A673 (cell line): ENCODE measurements at regions not wholly inside any gene's neighbourhood (a gene's known extent, or its start where the extent isn't known, plus 50 kb on each side); places are given as distances from the start of the nearest gene placed in this dataset.

ENCODE experiments used
- BruUV-seq: library from RNA; stranded (reverse); fragments of 400-500 nt; replicated peaks from 2 replicates; lab custom pipeline; 2021; lab: Mats Ljungman, UMichigan
- CTCF ChIA-PET: fragments of 300-600 bp; sonication (Branson Sonifier 250); formaldehyde crosslinking; loops from one replicate; lab custom pipeline; 2022; ENCODE audit warnings: antibody characterized with exemption; lab: Charles Lee
- POLR2A ChIA-PET: fragments of 300-600 bp; sonication (Branson Sonifier 250); formaldehyde crosslinking; loops from one replicate; lab custom pipeline; 2022; ENCODE audit warnings: antibody characterized with exemption; ENCODE audit not compliant: low non-redundant PET; lab: Charles Lee
- DNase-seq: peaks from one replicate; pipeline ENCODE4 v3.0.0-alpha.2; 2015; ENCODE audit warnings: low spot score
- H3K27ac ChIP-seq: fragments of 200-600 bp; sonication (generic); 2 replicates; pipeline ENCODE4 v1.5.1; 2016; ENCODE audit warnings: mixed run types, low read depth, mild to moderate bottlenecking, mixed read lengths, antibody characterized with exemption, low read length; ENCODE audit not compliant: poor library complexity, severe bottlenecking
- H3K27me3 ChIP-seq: fragments of 200-600 bp; sonication (generic); replicated peaks from 2 replicates; pipeline ENCODE4 v1.6.1; 2017; ENCODE audit warnings: mixed run types, low read depth, mild to moderate bottlenecking, mixed read lengths, antibody characterized with exemption, low read length; ENCODE audit not compliant: insufficient read depth, poor library complexity
- H3K36me3 ChIP-seq: fragments of 200-600 bp; sonication (generic); 2 replicates; pipeline ENCODE4 v1.6.1; 2016; ENCODE audit warnings: mixed run types, mild to moderate bottlenecking, mixed read lengths, antibody characterized with exemption, low read length; ENCODE audit not compliant: insufficient read depth, poor library complexity, severe bottlenecking
- H3K4me1 ChIP-seq: fragments of 200-600 bp; sonication (generic); 2 replicates; pipeline ENCODE4 v1.6.1; 2017; ENCODE audit warnings: mixed run types, mild to moderate bottlenecking, mixed read lengths, antibody characterized with exemption, low read length; ENCODE audit not compliant: insufficient read depth, poor library complexity, severe bottlenecking
- H3K4me3 ChIP-seq: fragments of 200-600 bp; sonication (generic); 2 replicates; pipeline ENCODE4 v1.5.1; 2016; ENCODE audit warnings: low read depth, mixed run types, mild to moderate bottlenecking, mixed read lengths, low read length; ENCODE audit not compliant: poor library complexity, severe bottlenecking
- H3K9me3 ChIP-seq: fragments of 200-600 bp; sonication (generic); 2 replicates; pipeline ENCODE4 v1.6.1; 2016; ENCODE audit warnings: mixed run types, low read depth, mild to moderate bottlenecking, mixed read lengths, antibody characterized with exemption, low read length; ENCODE audit not compliant: poor library complexity, severe bottlenecking
- CTCF ChIP-seq: fragments of 300-800, 200-600 bp; sonication (generic); conservative IDR thresholded peaks from 2 replicates; pipeline ENCODE4 v1.5.1; 2017; ENCODE audit warnings: low read depth, mild to moderate bottlenecking, antibody characterized with exemption, low read length, moderate library complexity, mixed read lengths
- EZH2 ChIP-seq: fragments of 200-600 bp; sonication (generic); IDR thresholded peaks from 2 replicates; pipeline ENCODE4 v1.6.1; 2017; ENCODE audit warnings: borderline replicate concordance, low read depth, mild to moderate bottlenecking, mixed read lengths, antibody characterized with exemption, low read length; ENCODE audit not compliant: poor library complexity, severe bottlenecking
- intact Hi-C: fragments of 100-400 bp; cut with micrococcal nuclease; formaldehyde crosslinking; loops from one replicate; pipeline ENCODE4 v1.10.0; 2022; ENCODE audit not compliant: unreplicated experiment

- CTCF ChIA-PET = no interaction called here
- intact Hi-C loops = no loop called here
- Histone ChIP-seq H3K4me3 (no peak overlapping the region), H3K4me1 (no peaks in the 10 kb centered on the region), H3K27me3 (peaks cover 8% of the 10 kb centered on the region), H3K9me3 (no peaks in the 10 kb centered on the region), H3K27ac (no peak overlapping the region), H3K36me3 (no peaks in the 10 kb centered on the region)
- no peak for DNase-seq
- no TSS peak for BruUV-seq
- POLR2A ChIA-PET = no interaction called here
- TF ChIP-seq CTCF (no peak), EZH2 (no peak)
Measured at GRCh38 chr15:60128710-60129109, 124.6 kb downstream of the FOXB1 start.

GRCh38 chr15:60130398-60130797 lies 126.3 kb downstream of the FOXB1 start:
- H3K4me1 ChIP-seq = no peaks in the 10 kb centered on the region
- no peak overlapping the region for H3K4me3 ChIP-seq
- peaks cover 14% of the 10 kb centered on the region for H3K27me3 ChIP-seq
- no peak overlapping the region for H3K27ac ChIP-seq
- ChIA-PET CTCF (no interaction called here), POLR2A (no interaction called here)
- no peak for DNase-seq
- H3K36me3 ChIP-seq = no peaks in the 10 kb centered on the region
- H3K9me3 ChIP-seq = no peaks in the 10 kb centered on the region
- BruUV-seq = no TSS peak
- intact Hi-C loops = no loop called here
- TF ChIP-seq CTCF (no peak), EZH2 (no peak)

- Histone ChIP-seq H3K9me3 (no peaks in the 10 kb centered on the region), H3K4me1 (no peaks in the 10 kb centered on the region), H3K27ac (no peak overlapping the region), H3K27me3 (peaks cover 14% of the 10 kb centered on the region), H3K4me3 (no peak overlapping the region), H3K36me3 (no peaks in the 10 kb centered on the region)
- ChIA-PET CTCF (no interaction called here), POLR2A (no interaction called here)
- intact Hi-C loops = no loop called here
- TF ChIP-seq CTCF (no peak), EZH2 (no peak)
- BruUV-seq = no TSS peak
- DNase-seq = no peak
Measured at GRCh38 chr15:60130821-60131220, 126.7 kb downstream of the FOXB1 start.
